Panc1 (cell line): ENCODE measurements at regions not wholly inside any gene's neighbourhood (a gene's known extent, or its start where the extent isn't known, plus 50 kb on each side); places are given as distances from the start of the nearest gene placed in this dataset.

Source experiments
- CTCF ChIP-seq: fragments of 450-650 bp; IDR thresholded peaks from 2 replicates; pipeline ENCODE4 v1.5.1; 2017; ENCODE audit warnings: mild to moderate bottlenecking
- POLR2AphosphoS5 ChIP-seq: IDR thresholded peaks from 2 replicates; pipeline ENCODE4 v1.6.1; 2012; ENCODE audit warnings: mild to moderate bottlenecking, low read depth, low read length, moderate library complexity
- REST ChIP-seq, 2 experiments: IDR thresholded peaks; 2 replicates each; pipeline ENCODE4 v1.6.1; 2011 to 2012; ENCODE audit warnings: low read depth in 2 of 2, control low read depth in 1 of 2, low read length in 1 of 2, mild to moderate bottlenecking in 1 of 2, moderate library complexity in 1 of 2; ENCODE audit not compliant: insufficient read depth in 1 of 2
- SIN3A ChIP-seq: IDR thresholded peaks from 2 replicates; pipeline ENCODE4 v1.6.1; 2012; ENCODE audit warnings: low read depth, mild to moderate bottlenecking, low read length, moderate library complexity, borderline replicate concordance; ENCODE audit not compliant: insufficient read depth

GRCh38 chr4:104064646-104065577 is 345.1 kb upstream of the TACR3 start:
- TF ChIP-seq CTCF (peak; percentile 70), REST (IDR thresholded peaks at IDR 0.05; ENCODE audit: insufficient read depth in 1 of 2, low read depth in 2 of 2, low read length in 1 of 2) (no peak), SIN3A (no peak), POLR2AphosphoS5 (no peak)
